HEK293 (cell line): ENCODE measurements at regions not wholly inside any gene's neighbourhood (a gene's known extent, or its start where the extent isn't known, plus 50 kb on each side); places are given as distances from the start of the nearest gene placed in this dataset.

Source experiments
- CTCF ChIP-seq: fragments of 450-650 bp; formaldehyde crosslinking; IDR thresholded peaks from 2 replicates; pipeline ENCODE4 v1.5.1; 2016; ENCODE audit warnings: missing biosample characterization, missing genetic modification characterization
- KLF9 ChIP-seq: fragments of 450-650 bp; formaldehyde crosslinking; IDR thresholded peaks from 2 replicates; pipeline ENCODE4 v1.5.1; 2016; ENCODE audit warnings: missing biosample characterization, missing genetic modification characterization, low read depth
- MEIS1 ChIP-seq: sonication (generic); formaldehyde crosslinking; IDR thresholded peaks from 2 replicates; pipeline ENCODE4 v1.8.1; 2022; ENCODE audit warnings: missing genetic modification reagents, mild to moderate bottlenecking, borderline replicate concordance
- PATZ1 ChIP-seq: fragments of 450-650 bp; formaldehyde crosslinking; IDR thresholded peaks from 2 replicates; pipeline ENCODE4 v1.5.1; 2016; ENCODE audit warnings: missing biosample characterization, missing genetic modification characterization
- PBX3 ChIP-seq: sonication (generic); formaldehyde crosslinking; IDR thresholded peaks from 2 replicates; pipeline ENCODE4 v1.8.1; 2022; ENCODE audit warnings: mild to moderate bottlenecking, moderate library complexity, missing genetic modification reagents
- PRDM1 ChIP-seq: fragments of 450-650 bp; formaldehyde crosslinking; IDR thresholded peaks from 2 replicates; pipeline ENCODE4; 2016; ENCODE audit warnings: missing biosample characterization, missing genetic modification characterization
- TCF7L2 ChIP-seq: IDR thresholded peaks from 2 replicates; pipeline ENCODE4 v1.6.1; 2011; ENCODE audit warnings: low read depth, mild to moderate bottlenecking, inconsistent platforms, low read length, moderate library complexity, borderline replicate concordance
- ZNF280D ChIP-seq: fragments of 450-650 bp; formaldehyde crosslinking; IDR thresholded peaks from 2 replicates; pipeline ENCODE4 v1.5.1; 2016; ENCODE audit warnings: missing biosample characterization, missing genetic modification characterization
- ZNF747 ChIP-seq: fragments of 450-650 bp; formaldehyde crosslinking; IDR thresholded peaks from 2 replicates; pipeline ENCODE4 v1.5.1; 2016; ENCODE audit warnings: missing biosample characterization, missing genetic modification characterization
- ZNF776 ChIP-seq: fragments of 450-650 bp; formaldehyde crosslinking; IDR thresholded peaks from 2 replicates; pipeline ENCODE4 v1.5.0; 2017; ENCODE audit warnings: missing biosample characterization, missing genetic modification characterization, borderline replicate concordance
- TF ChIP-seq, protein P1 (sequence below): fragments of 450-650 bp; formaldehyde crosslinking; IDR thresholded peaks from 2 replicates; pipeline ENCODE4 v1.5.1; 2016; ENCODE audit warnings: missing biosample characterization, missing genetic modification characterization, low read depth
- TF ChIP-seq, protein P2 (sequence below): fragments of 450-650 bp; formaldehyde crosslinking; IDR thresholded peaks from 2 replicates; pipeline ENCODE4 v1.5.1; 2016; ENCODE audit warnings: missing biosample characterization, missing genetic modification characterization
- TF ChIP-seq, protein P3 (sequence below): fragments of 450-650 bp; formaldehyde crosslinking; conservative IDR thresholded peaks from 2 replicates; pipeline ENCODE4 v1.5.1; 2016; ENCODE audit warnings: low read depth, missing biosample characterization, missing genetic modification characterization

DNA sequence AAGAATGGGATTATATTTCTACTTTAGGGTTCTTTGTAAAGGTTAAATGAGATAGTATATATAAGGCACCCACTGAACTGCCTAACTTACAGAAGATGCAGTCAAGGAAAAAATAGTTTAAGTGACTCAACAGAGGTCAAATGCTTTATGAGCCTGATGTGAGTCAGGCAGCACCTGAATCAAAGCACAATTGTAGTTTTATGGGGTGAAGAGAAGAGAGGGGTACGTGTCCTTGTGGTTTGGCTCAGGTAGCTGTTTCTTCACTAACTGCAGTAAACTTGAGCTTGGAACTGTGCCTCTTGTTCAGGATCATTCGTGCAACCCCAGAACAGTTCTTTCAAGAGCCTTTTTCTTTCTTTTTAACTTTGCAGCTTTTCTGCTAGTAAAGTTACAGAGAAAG is 125.2 kb upstream of the SPON1 start:
- TF ChIP-seq, protein P1, sequence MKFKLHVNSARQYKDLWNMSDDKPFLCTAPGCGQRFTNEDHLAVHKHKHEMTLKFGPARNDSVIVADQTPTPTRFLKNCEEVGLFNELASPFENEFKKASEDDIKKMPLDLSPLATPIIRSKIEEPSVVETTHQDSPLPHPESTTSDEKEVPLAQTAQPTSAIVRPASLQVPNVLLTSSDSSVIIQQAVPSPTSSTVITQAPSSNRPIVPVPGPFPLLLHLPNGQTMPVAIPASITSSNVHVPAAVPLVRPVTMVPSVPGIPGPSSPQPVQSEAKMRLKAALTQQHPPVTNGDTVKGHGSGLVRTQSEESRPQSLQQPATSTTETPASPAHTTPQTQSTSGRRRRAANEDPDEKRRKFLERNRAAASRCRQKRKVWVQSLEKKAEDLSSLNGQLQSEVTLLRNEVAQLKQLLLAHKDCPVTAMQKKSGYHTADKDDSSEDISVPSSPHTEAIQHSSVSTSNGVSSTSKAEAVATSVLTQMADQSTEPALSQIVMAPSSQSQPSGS (tag by site-specific recombination) = no peak
- TF ChIP-seq CTCF (tag by site-specific recombination) (no peak), ZNF280D (tag by site-specific recombination) (no peak), MEIS1 (no peak), PBX3 (no peak), PRDM1 (tag by site-specific recombination) (no peak), KLF9 (tag by site-specific recombination) (no peak), ZNF776 (no peak), TCF7L2 (no peak), ZNF747 (no peak), PATZ1 (tag by site-specific recombination) (no peak)
- TF ChIP-seq, protein P2, sequence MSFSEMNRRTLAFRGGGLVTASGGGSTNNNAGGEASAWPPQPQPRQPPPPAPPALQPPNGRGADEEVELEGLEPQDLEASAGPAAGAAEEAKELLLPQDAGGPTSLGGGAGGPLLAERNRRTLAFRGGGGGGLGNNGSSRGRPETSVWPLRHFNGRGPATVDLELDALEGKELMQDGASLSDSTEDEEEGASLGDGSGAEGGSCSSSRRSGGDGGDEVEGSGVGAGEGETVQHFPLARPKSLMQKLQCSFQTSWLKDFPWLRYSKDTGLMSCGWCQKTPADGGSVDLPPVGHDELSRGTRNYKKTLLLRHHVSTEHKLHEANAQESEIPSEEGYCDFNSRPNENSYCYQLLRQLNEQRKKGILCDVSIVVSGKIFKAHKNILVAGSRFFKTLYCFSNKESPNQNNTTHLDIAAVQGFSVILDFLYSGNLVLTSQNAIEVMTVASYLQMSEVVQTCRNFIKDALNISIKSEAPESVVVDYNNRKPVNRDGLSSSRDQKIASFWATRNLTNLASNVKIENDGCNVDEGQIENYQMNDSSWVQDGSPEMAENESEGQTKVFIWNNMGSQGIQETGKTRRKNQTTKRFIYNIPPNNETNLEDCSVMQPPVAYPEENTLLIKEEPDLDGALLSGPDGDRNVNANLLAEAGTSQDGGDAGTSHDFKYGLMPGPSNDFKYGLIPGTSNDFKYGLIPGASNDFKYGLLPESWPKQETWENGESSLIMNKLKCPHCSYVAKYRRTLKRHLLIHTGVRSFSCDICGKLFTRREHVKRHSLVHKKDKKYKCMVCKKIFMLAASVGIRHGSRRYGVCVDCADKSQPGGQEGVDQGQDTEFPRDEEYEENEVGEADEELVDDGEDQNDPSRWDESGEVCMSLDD (tag by site-specific recombination) = no peak
- TF ChIP-seq, protein P3, sequence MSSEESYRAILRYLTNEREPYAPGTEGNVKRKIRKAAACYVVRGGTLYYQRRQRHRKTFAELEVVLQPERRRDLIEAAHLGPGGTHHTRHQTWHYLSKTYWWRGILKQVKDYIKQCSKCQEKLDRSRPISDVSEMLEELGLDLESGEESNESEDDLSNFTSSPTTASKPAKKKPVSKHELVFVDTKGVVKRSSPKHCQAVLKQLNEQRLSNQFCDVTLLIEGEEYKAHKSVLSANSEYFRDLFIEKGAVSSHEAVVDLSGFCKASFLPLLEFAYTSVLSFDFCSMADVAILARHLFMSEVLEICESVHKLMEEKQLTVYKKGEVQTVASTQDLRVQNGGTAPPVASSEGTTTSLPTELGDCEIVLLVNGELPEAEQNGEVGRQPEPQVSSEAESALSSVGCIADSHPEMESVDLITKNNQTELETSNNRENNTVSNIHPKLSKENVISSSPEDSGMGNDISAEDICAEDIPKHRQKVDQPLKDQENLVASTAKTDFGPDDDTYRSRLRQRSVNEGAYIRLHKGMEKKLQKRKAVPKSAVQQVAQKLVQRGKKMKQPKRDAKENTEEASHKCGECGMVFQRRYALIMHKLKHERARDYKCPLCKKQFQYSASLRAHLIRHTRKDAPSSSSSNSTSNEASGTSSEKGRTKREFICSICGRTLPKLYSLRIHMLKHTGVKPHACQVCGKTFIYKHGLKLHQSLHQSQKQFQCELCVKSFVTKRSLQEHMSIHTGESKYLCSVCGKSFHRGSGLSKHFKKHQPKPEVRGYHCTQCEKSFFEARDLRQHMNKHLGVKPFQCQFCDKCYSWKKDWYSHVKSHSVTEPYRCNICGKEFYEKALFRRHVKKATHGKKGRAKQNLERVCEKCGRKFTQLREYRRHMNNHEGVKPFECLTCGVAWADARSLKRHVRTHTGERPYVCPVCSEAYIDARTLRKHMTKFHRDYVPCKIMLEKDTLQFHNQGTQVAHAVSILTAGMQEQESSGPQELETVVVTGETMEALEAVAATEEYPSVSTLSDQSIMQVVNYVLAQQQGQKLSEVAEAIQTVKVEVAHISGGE (tag by site-specific recombination) = no peak
